Gastroesophageal sphincter (tissue), 3 donors: ENCODE measurements at regions not wholly inside any gene's neighbourhood (a gene's known extent, or its start where the extent isn't known, plus 50 kb on each side); places are given as distances from the start of the nearest gene placed in this dataset.

Source experiments
- EP300 ChIP-seq: sonication (generic); formaldehyde crosslinking; IDR thresholded peaks from one replicate; pipeline ENCODE4 v1.6.1; 2017; ENCODE audit warnings: antibody characterized with exemption, mild to moderate bottlenecking
- POLR2A ChIP-seq, 2 donors: fragments of 450-650 bp; IDR thresholded peaks; one replicate each; pipeline ENCODE4 v1.6.1; 2017; ENCODE audit warnings: antibody characterized with exemption in 2 of 2, mild to moderate bottlenecking in 2 of 2, moderate library complexity in 1 of 2
- TF ChIP-seq, protein P1 (sequence below), 4 experiments: fragments of 200-600 bp in 2 of 4; fragments of 450-650 bp in 2 of 4; sonication (generic) in 1 of 4; IDR thresholded peaks; one replicate each; pipeline ENCODE4 v1.5.1; 2017 to 2019; ENCODE audit warnings: antibody characterized with exemption in 4 of 4, mild to moderate bottlenecking in 2 of 4, moderate library complexity in 2 of 4

DNA sequence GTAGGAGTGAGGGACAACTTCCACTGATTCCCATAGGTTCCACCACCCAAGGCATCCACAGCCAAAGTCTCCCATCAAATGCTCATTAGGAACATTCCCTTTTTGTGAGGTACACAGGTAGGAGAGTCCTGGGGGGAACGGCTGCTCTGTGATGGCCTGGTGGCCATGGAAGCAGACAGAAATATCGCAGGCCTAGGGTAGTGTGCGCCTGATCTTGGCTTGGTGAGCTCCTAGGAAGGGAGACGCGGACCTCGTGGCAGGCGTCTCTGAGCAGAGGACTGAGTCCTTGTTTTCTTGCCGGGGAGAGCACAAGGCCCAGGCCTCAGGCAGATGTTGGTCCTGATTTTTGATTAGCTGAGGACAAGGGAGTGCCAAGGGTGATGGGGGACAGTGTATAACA, 99.5 kb downstream of the SNRPN start:
- TF ChIP-seq, protein P1, sequence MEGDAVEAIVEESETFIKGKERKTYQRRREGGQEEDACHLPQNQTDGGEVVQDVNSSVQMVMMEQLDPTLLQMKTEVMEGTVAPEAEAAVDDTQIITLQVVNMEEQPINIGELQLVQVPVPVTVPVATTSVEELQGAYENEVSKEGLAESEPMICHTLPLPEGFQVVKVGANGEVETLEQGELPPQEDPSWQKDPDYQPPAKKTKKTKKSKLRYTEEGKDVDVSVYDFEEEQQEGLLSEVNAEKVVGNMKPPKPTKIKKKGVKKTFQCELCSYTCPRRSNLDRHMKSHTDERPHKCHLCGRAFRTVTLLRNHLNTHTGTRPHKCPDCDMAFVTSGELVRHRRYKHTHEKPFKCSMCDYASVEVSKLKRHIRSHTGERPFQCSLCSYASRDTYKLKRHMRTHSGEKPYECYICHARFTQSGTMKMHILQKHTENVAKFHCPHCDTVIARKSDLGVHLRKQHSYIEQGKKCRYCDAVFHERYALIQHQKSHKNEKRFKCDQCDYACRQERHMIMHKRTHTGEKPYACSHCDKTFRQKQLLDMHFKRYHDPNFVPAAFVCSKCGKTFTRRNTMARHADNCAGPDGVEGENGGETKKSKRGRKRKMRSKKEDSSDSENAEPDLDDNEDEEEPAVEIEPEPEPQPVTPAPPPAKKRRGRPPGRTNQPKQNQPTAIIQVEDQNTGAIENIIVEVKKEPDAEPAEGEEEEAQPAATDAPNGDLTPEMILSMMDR (IDR thresholded peaks at IDR 0.05) = no peak
- no peak for TF ChIP-seq POLR2A (IDR thresholded peaks at IDR 0.05)
- TF ChIP-seq EP300 = no peak
